ENCODE measurements at regions not wholly inside any gene's neighbourhood (a gene's known extent, or its start where the extent isn't known, plus 50 kb on each side); places are given as distances from the start of the nearest gene placed in this dataset.

DNA sequence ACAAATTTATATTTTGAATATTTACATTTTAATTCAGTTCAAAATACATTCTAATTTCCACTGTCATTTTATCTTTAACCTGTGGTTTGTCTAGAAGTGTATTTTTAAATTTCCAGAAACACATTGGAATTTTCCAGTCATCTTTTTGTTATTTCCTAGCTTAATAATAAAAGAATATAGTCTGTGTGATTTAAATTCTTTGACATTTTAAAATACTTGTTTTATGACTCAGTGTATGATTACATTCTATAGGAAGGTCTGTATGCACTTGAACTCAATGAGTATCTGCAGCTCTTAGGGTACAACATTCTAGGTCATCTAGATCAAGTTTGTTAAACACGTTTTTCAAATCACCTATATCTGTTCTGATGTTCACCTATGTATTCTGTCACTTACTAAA lies 88.3 kb upstream of the MBOAT2 start:
- no peak for TF ChIP-seq POLR2A (IDR thresholded peaks at IDR 0.05; ENCODE audit: low read depth, low read length)
- TF ChIP-seq MYC (IDR thresholded peaks at IDR 0.05; ENCODE audit: low read depth, low read length) = no peak
- TF ChIP-seq, protein P1, sequence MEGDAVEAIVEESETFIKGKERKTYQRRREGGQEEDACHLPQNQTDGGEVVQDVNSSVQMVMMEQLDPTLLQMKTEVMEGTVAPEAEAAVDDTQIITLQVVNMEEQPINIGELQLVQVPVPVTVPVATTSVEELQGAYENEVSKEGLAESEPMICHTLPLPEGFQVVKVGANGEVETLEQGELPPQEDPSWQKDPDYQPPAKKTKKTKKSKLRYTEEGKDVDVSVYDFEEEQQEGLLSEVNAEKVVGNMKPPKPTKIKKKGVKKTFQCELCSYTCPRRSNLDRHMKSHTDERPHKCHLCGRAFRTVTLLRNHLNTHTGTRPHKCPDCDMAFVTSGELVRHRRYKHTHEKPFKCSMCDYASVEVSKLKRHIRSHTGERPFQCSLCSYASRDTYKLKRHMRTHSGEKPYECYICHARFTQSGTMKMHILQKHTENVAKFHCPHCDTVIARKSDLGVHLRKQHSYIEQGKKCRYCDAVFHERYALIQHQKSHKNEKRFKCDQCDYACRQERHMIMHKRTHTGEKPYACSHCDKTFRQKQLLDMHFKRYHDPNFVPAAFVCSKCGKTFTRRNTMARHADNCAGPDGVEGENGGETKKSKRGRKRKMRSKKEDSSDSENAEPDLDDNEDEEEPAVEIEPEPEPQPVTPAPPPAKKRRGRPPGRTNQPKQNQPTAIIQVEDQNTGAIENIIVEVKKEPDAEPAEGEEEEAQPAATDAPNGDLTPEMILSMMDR (IDR thresholded peaks at IDR 0.05; ENCODE audit: extremely low read depth in 1 of 2, insufficient read depth in 1 of 2, low read depth in 1 of 2, low read length in 2 of 2) = no peak
- TF ChIP-seq EZH2 (IDR thresholded peaks at IDR 0.05; ENCODE audit: borderline replicate concordance, low read depth, low read length, severe bottlenecking) = no peak
- TF ChIP-seq POLR2AphosphoS5 (IDR thresholded peaks at IDR 0.05; ENCODE audit: insufficient read depth, low read depth, low read length) = no peak
- no peak for TF ChIP-seq FOS (IDR thresholded peaks at IDR 0.05; ENCODE audit: borderline replicate concordance, insufficient read depth, low read length)
- TF ChIP-seq, protein P2, sequence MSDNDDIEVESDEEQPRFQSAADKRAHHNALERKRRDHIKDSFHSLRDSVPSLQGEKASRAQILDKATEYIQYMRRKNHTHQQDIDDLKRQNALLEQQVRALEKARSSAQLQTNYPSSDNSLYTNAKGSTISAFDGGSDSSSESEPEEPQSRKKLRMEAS (IDR thresholded peaks at IDR 0.05; ENCODE audit: insufficient read depth, insufficient read length) = no peak
- no peak for TF ChIP-seq GATA2 (IDR thresholded peaks at IDR 0.05; ENCODE audit: insufficient read depth, insufficient read length, low read depth, low read length)
